GM23338 (cell line): ENCODE measurements at regions not wholly inside any gene's neighbourhood (a gene's known extent, or its start where the extent isn't known, plus 50 kb on each side); places are given as distances from the start of the nearest gene placed in this dataset. TPM values are rescaled to one million over a fixed set of nuclear protein-coding genes. Genes with fewer than 3 reads are reported as not detected.

Experiments used
- ATAC-seq: fragments of 200-7000 bp; cut with Tn5 transposase; 3 replicates; pipeline ENCODE4 v1.9.1; 2020
- DNase-seq: peaks from one replicate; pipeline ENCODE4 v3.0.0-alpha.2; 2015; ENCODE audit warnings: low spot score
- H2AFZ ChIP-seq: fragments of 200-600 bp; sonication (generic); 2 replicates; pipeline ENCODE4 v1.8.0; 2016; ENCODE audit warnings: antibody characterized with exemption, mild to moderate bottlenecking, moderate library complexity
- H3F3A ChIP-seq: fragments of 200-600 bp; sonication (generic); replicated peaks from 2 replicates; pipeline ENCODE4 v1.8.0; 2017; ENCODE audit warnings: antibody characterized with exemption, mixed run types, low read depth
- H3K27ac ChIP-seq: fragments of 200-600 bp; sonication (generic); 2 replicates; pipeline ENCODE4 v1.6.1; 2016; ENCODE audit warnings: low read depth
- H3K27me3 ChIP-seq: fragments of 200-600 bp; sonication (generic); 2 replicates; pipeline ENCODE4 v1.8.0; 2016; ENCODE audit warnings: mild to moderate bottlenecking, mixed run types, moderate library complexity; ENCODE audit not compliant: insufficient read depth
- H3K36me3 ChIP-seq: fragments of 200-600 bp; sonication (generic); 2 replicates; pipeline ENCODE4 v1.8.0; 2016; ENCODE audit warnings: mild to moderate bottlenecking; ENCODE audit not compliant: insufficient read depth
- H3K4me1 ChIP-seq: fragments of 200-600 bp; sonication (generic); 2 replicates; pipeline ENCODE4 v1.8.0; 2016; ENCODE audit warnings: mild to moderate bottlenecking, moderate library complexity; ENCODE audit not compliant: insufficient read depth
- H3K4me2 ChIP-seq: fragments of 200-600 bp; sonication (generic); 2 replicates; pipeline ENCODE4 v1.7.1; 2017; ENCODE audit warnings: mixed run types
- H3K4me3 ChIP-seq: fragments of 200-600 bp; sonication (generic); 2 replicates; pipeline ENCODE4 v1.6.1; 2016; ENCODE audit warnings: mixed run types
- H3K79me2 ChIP-seq: fragments of 200-600 bp; sonication (generic); replicated peaks from 2 replicates; pipeline ENCODE4 v1.8.0; 2017; ENCODE audit warnings: mild to moderate bottlenecking; ENCODE audit not compliant: insufficient read depth
- H3K9me2 ChIP-seq: fragments of 200-600 bp; sonication (generic); 2 replicates; pipeline ENCODE4 v1.8.0; 2017; ENCODE audit not compliant: insufficient read depth
- H4K20me1 ChIP-seq: fragments of 200-600 bp; sonication (generic); replicated peaks from 2 replicates; pipeline ENCODE4 v1.8.0; 2017; ENCODE audit warnings: mild to moderate bottlenecking; ENCODE audit not compliant: insufficient read depth
- H3K27ac Mint-ChIP-seq: 2 replicates; pipeline ENCODE4 v1.8.0; 2020; ENCODE audit warnings: inconsistent platforms, mild to moderate bottlenecking, moderate library complexity, mixed read lengths
- H3K27me3 Mint-ChIP-seq: 3 replicates; pipeline ENCODE4 v1.8.0; 2022; ENCODE audit warnings: low read depth, mild to moderate bottlenecking, moderate library complexity, mixed read lengths, inconsistent platforms; ENCODE audit not compliant: insufficient read depth, poor library complexity
- H3K36me3 Mint-ChIP-seq: 3 replicates; pipeline ENCODE4 v1.8.0; 2021; ENCODE audit warnings: low read depth, mild to moderate bottlenecking, inconsistent platforms, moderate library complexity, mixed read lengths
- H3K4me1 Mint-ChIP-seq: 3 replicates; pipeline ENCODE4 v1.8.0; 2020; ENCODE audit warnings: mild to moderate bottlenecking, inconsistent platforms, mixed read lengths
- H3K4me3 Mint-ChIP-seq: 3 replicates; pipeline ENCODE4 v1.8.0; 2021; ENCODE audit warnings: moderate library complexity, mild to moderate bottlenecking, inconsistent platforms, mixed read lengths
- H3K9me3 Mint-ChIP-seq: 3 replicates; pipeline ENCODE4 v1.8.0; 2020; ENCODE audit warnings: moderate library complexity, mild to moderate bottlenecking, inconsistent platforms, mixed read lengths
- CTCF ChIP-seq, 2 experiments: fragments of 200-600 bp in 1 of 2; sonication (generic) in 1 of 2; conservative IDR thresholded peaks; 2 replicates each; pipeline versions ENCODE4 v1.5.1 to v1.6.1; 2016 to 2017; ENCODE audit warnings: antibody characterized with exemption in 2 of 2, low read depth in 2 of 2, mild to moderate bottlenecking in 2 of 2, moderate library complexity in 1 of 2
- EZH2 ChIP-seq: fragments of 200-600 bp; sonication (generic); IDR thresholded peaks from one replicate; pipeline ENCODE4 v1.8.0; 2017; ENCODE audit warnings: antibody characterized with exemption, mild to moderate bottlenecking, low read depth; ENCODE audit not compliant: unreplicated experiment
- POLR2AphosphoS5 ChIP-seq: IDR thresholded peaks from 2 replicates; pipeline ENCODE4 v1.6.1; 2016; ENCODE audit warnings: antibody characterized with exemption, low read depth
- ZNF114 ChIP-seq: fragments of 250-450 bp; sonication (Bioruptor Pico); IDR thresholded peaks from 2 replicates; pipeline ENCODE4 v1.5.0; 2020; ENCODE audit warnings: mild to moderate bottlenecking, moderate library complexity
- ZNF331 ChIP-seq: fragments of 250-450 bp; sonication (Bioruptor Pico); IDR thresholded peaks from 2 replicates; pipeline ENCODE4 v1.5.0; 2020; ENCODE audit warnings: low read depth, mild to moderate bottlenecking, moderate library complexity
- microRNA-seq: library from miRNA; unstranded; fragments of <30 nt; microRNA quantifications from one replicate; pipeline ENCODE4, GENCODE V29; 2017
- TF ChIP-seq, protein P1 (sequence below): IDR thresholded peaks from 2 replicates; pipeline ENCODE4 v1.6.1; 2016; ENCODE audit warnings: antibody characterized with exemption
- TF ChIP-seq, protein P2 (sequence below): IDR thresholded peaks from one replicate; pipeline ENCODE4 v1.6.1; 2018; ENCODE audit warnings: antibody characterized with exemption; ENCODE audit not compliant: unreplicated experiment

GRCh38 chr5:82330530-82331270, 52.5 kb upstream of the RPS23 start (continued):
- TF ChIP-seq, protein P1, sequence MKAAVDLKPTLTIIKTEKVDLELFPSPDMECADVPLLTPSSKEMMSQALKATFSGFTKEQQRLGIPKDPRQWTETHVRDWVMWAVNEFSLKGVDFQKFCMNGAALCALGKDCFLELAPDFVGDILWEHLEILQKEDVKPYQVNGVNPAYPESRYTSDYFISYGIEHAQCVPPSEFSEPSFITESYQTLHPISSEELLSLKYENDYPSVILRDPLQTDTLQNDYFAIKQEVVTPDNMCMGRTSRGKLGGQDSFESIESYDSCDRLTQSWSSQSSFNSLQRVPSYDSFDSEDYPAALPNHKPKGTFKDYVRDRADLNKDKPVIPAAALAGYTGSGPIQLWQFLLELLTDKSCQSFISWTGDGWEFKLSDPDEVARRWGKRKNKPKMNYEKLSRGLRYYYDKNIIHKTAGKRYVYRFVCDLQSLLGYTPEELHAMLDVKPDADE, result no peak
- TF ChIP-seq ZNF331 (CRISPR knock-in tag), result no peak
- no peak for TF ChIP-seq CTCF (conservative IDR thresholded peaks at IDR 0.05; ENCODE audit: low read depth in 2 of 2)

GRCh38 chr5:82329393-82329792, 51.2 kb upstream of the RPS23 start:
- H3K27ac Mint-ChIP-seq, result no peak overlapping the region

More at GRCh38 chr5:82329393-82329792, 51.2 kb upstream of the RPS23 start:
- Histone ChIP-seq H3K4me3 (no peak overlapping the region), H3K4me2 (no peak overlapping the region), H3K4me1 (0 out of 2 replicates have a peak, but pooled peaks cover 4% of the 10 kb centered on the region), H4K20me1 (no peaks in the 10 kb centered on the region), H3K36me3 (no peaks in the 10 kb centered on the region), H3K27me3 (no peaks in the 10 kb centered on the region), H2AFZ (no peak overlapping the region; the same call in 1 of the 2 replicates), H3K9me2 (no peaks in the 10 kb centered on the region), H3F3A (no peaks in the 10 kb centered on the region), H3K79me2 (no peaks in the 10 kb centered on the region), H3K27ac (no peak overlapping the region)
- H3K27me3 Mint-ChIP-seq, result peaks cover 5% of the 10 kb centered on the region
- TF ChIP-seq POLR2AphosphoS5, result no peak
- TF ChIP-seq, protein P2, sequence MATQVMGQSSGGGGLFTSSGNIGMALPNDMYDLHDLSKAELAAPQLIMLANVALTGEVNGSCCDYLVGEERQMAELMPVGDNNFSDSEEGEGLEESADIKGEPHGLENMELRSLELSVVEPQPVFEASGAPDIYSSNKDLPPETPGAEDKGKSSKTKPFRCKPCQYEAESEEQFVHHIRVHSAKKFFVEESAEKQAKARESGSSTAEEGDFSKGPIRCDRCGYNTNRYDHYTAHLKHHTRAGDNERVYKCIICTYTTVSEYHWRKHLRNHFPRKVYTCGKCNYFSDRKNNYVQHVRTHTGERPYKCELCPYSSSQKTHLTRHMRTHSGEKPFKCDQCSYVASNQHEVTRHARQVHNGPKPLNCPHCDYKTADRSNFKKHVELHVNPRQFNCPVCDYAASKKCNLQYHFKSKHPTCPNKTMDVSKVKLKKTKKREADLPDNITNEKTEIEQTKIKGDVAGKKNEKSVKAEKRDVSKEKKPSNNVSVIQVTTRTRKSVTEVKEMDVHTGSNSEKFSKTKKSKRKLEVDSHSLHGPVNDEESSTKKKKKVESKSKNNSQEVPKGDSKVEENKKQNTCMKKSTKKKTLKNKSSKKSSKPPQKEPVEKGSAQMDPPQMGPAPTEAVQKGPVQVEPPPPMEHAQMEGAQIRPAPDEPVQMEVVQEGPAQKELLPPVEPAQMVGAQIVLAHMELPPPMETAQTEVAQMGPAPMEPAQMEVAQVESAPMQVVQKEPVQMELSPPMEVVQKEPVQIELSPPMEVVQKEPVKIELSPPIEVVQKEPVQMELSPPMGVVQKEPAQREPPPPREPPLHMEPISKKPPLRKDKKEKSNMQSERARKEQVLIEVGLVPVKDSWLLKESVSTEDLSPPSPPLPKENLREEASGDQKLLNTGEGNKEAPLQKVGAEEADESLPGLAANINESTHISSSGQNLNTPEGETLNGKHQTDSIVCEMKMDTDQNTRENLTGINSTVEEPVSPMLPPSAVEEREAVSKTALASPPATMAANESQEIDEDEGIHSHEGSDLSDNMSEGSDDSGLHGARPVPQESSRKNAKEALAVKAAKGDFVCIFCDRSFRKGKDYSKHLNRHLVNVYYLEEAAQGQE, result no peak
- no peak for TF ChIP-seq ZNF114 (CRISPR knock-in tag)
- no peak for TF ChIP-seq ZNF331 (CRISPR knock-in tag)
- TF ChIP-seq, protein P1, result no peak
- TF ChIP-seq EZH2, result no peak
- no peak overlapping the region for H3K4me3 Mint-ChIP-seq
- DNase-seq (no peak), ATAC-seq (no peak)
- H3K36me3 Mint-ChIP-seq, result peaks cover 13% of the 10 kb centered on the region; the same call in 2 of the 3 replicates
- peaks cover 15% of the 10 kb centered on the region for H3K9me3 Mint-ChIP-seq
- H3K4me1 Mint-ChIP-seq, result no peaks in the 10 kb centered on the region

Small RNAs in the stretch of these regions (microRNA-seq; reads per million reads assigned to microRNA genes)
- gene MIR3977, result not detected
